ENCODE measurements at regions not wholly inside any gene's neighbourhood (a gene's known extent, or its start where the extent isn't known, plus 50 kb on each side); places are given as distances from the start of the nearest gene placed in this dataset.

- TF ChIP-seq POLR2A (IDR thresholded peaks at IDR 0.05) (no peak), POLR2AphosphoS5 (IDR thresholded peaks at IDR 0.05) (no peak)
- TF ChIP-seq, protein P1, sequence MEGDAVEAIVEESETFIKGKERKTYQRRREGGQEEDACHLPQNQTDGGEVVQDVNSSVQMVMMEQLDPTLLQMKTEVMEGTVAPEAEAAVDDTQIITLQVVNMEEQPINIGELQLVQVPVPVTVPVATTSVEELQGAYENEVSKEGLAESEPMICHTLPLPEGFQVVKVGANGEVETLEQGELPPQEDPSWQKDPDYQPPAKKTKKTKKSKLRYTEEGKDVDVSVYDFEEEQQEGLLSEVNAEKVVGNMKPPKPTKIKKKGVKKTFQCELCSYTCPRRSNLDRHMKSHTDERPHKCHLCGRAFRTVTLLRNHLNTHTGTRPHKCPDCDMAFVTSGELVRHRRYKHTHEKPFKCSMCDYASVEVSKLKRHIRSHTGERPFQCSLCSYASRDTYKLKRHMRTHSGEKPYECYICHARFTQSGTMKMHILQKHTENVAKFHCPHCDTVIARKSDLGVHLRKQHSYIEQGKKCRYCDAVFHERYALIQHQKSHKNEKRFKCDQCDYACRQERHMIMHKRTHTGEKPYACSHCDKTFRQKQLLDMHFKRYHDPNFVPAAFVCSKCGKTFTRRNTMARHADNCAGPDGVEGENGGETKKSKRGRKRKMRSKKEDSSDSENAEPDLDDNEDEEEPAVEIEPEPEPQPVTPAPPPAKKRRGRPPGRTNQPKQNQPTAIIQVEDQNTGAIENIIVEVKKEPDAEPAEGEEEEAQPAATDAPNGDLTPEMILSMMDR (IDR thresholded peaks at IDR 0.05) = no peak
These were observed 343.7 kb downstream of the GRIA2 start for GRCh38 chr4:157564218-157564617.

Data from sigmoid colon (tissue), 4 donors.